ENCODE measurements at regions not wholly inside any gene's neighbourhood (a gene's known extent, or its start where the extent isn't known, plus 50 kb on each side); places are given as distances from the start of the nearest gene placed in this dataset.

DNA sequence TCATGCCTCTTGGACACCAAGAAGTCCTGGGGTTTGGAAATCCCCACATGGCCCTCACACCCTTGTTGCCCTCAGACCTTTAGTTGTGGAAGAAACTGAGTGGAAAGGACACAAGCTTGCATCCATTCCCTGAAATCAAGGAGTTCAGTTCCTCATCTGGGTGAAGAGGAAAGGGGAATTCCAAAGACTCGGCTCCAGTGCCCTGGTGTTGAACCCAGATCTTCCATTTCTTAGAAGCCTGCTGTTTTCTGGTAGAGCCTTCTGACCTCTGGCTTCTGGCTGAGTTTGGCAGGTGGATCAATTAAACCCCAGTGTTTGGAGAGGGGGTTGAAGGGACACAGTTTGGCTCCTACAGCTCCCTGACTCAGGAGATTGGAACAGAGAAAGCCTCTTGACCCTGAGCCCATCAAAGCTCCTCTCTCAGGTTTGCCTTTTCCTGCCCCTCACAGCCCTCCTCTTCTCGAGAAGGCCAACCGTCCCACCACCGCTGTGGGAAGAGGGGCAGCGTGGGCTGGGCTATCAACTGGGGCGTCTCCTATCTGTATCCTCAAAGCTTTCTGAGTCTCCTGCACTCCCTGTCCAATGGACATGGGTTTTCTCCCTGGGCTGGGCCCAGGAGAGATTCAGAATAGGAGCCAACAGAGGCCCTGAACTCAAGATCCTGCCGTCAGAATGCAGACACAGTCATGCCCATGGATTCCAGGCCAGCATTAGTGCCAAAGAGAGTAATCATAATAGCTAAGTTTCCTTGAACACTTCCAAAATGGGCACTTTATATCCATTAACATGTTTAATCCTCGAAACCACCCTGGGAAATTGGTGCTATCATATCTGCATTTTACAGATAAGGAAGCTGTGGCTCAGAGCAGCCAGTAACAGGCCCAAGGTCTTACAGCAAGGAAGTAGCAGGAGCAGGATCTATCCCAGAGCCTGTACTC is 146.2 kb downstream of the VEGFA start:
- no CpG with 5 or more reads among the region's 8 CpGs for WGBS (ENCODE audit: extremely low coverage, insufficient read length, low lambda C conversion rate)

More for the DNA sequence above, 146.2 kb downstream of the VEGFA start:
- Histone ChIP-seq H4K5ac (ENCODE audit: insufficient read length, low read depth, low read length) (no peak overlapping the region), H4K8ac (replicated peaks; ENCODE audit: insufficient read length, low read depth, low read length) (no peak overlapping the region), H4K91ac (ENCODE audit: insufficient read length, low read depth, low read length) (no peak overlapping the region), H2AK5ac (ENCODE audit: insufficient read length, low read length) (no peak overlapping the region), H3K14ac (ENCODE audit: insufficient read depth, low read length) (no peak overlapping the region), H2BK120ac (ENCODE audit: low read depth, low read length, poor library complexity, severe bottlenecking) (no peak overlapping the region), H3T11ph (ENCODE audit: low read length) (no peak overlapping the region), H2BK15ac (ENCODE audit: low read depth, low read length) (no peak overlapping the region), H3K79me2 (ENCODE audit: insufficient read depth, low read length) (no peaks in the 10 kb centered on the region), H3K4me2 (ENCODE audit: insufficient read depth, insufficient read length, low read length) (no peak overlapping the region), H2BK12ac (ENCODE audit: insufficient read length, low read depth, low read length) (no peak overlapping the region), H3K4ac (ENCODE audit: low read depth, low read length) (no peak overlapping the region), H3K79me1 (ENCODE audit: insufficient read depth, low read depth, low read length, poor library complexity, severe bottlenecking) (no peaks in the 10 kb centered on the region), H3K27ac (ENCODE audit: insufficient read length, low read depth, low read length) (no peak overlapping the region), H2AFZ (ENCODE audit: low read length) (no peak overlapping the region), H3K23ac (ENCODE audit: insufficient read length, low read depth, low read length) (no peak overlapping the region), H3K9ac (ENCODE audit: extremely low read depth, insufficient read length, low read length) (no peak overlapping the region), H3K23me2 (ENCODE audit: insufficient read length, low read depth, low read length, poor library complexity, severe bottlenecking) (no peaks in the 10 kb centered on the region), H4K20me1 (ENCODE audit: control insufficient read depth, insufficient read depth, insufficient read length) (no peaks in the 10 kb centered on the region), H3K9me3 (ENCODE audit: control insufficient read depth, low read depth, low read length) (no peaks in the 10 kb centered on the region), H3K4me1 (ENCODE audit: insufficient read depth, low read length) (no peaks in the 10 kb centered on the region; the same call in 1 of the 2 replicates), H3K56ac (ENCODE audit: insufficient read length, low read depth, low read length) (no peak overlapping the region), H2BK20ac (ENCODE audit: low read depth, low read length, poor library complexity, severe bottlenecking) (no peak overlapping the region), H3K18ac (ENCODE audit: insufficient read length, low read depth, low read length) (no peak overlapping the region), H3K27me3 (ENCODE audit: insufficient read depth, low read length) (no peaks in the 10 kb centered on the region), H2BK5ac (ENCODE audit: insufficient read length, low read length) (no peak overlapping the region)
- TF ChIP-seq, protein P1, sequence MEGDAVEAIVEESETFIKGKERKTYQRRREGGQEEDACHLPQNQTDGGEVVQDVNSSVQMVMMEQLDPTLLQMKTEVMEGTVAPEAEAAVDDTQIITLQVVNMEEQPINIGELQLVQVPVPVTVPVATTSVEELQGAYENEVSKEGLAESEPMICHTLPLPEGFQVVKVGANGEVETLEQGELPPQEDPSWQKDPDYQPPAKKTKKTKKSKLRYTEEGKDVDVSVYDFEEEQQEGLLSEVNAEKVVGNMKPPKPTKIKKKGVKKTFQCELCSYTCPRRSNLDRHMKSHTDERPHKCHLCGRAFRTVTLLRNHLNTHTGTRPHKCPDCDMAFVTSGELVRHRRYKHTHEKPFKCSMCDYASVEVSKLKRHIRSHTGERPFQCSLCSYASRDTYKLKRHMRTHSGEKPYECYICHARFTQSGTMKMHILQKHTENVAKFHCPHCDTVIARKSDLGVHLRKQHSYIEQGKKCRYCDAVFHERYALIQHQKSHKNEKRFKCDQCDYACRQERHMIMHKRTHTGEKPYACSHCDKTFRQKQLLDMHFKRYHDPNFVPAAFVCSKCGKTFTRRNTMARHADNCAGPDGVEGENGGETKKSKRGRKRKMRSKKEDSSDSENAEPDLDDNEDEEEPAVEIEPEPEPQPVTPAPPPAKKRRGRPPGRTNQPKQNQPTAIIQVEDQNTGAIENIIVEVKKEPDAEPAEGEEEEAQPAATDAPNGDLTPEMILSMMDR (conservative IDR thresholded peaks at IDR 0.05) = no peak
- DNase-seq = no peak
- Mint-ChIP-seq H3K36me3 (ENCODE audit: insufficient read depth in 1 of 3, low read depth in 3 of 3) (no peaks in the 10 kb centered on the region), H3K27ac (no peak overlapping the region), H3K4me3 (no peak overlapping the region), H3K27me3 (ENCODE audit: low read depth) (no peaks in the 10 kb centered on the region; the same call in 1 of the 2 replicates), H3K4me1 (peaks cover 17 to 35% of the 10 kb centered on the region in 2 experiments), H3K9me3 (no peaks in the 10 kb centered on the region)
